ENCODE measurements at regions not wholly inside any gene's neighbourhood (a gene's known extent, or its start where the extent isn't known, plus 50 kb on each side); places are given as distances from the start of the nearest gene placed in this dataset.

DNA sequence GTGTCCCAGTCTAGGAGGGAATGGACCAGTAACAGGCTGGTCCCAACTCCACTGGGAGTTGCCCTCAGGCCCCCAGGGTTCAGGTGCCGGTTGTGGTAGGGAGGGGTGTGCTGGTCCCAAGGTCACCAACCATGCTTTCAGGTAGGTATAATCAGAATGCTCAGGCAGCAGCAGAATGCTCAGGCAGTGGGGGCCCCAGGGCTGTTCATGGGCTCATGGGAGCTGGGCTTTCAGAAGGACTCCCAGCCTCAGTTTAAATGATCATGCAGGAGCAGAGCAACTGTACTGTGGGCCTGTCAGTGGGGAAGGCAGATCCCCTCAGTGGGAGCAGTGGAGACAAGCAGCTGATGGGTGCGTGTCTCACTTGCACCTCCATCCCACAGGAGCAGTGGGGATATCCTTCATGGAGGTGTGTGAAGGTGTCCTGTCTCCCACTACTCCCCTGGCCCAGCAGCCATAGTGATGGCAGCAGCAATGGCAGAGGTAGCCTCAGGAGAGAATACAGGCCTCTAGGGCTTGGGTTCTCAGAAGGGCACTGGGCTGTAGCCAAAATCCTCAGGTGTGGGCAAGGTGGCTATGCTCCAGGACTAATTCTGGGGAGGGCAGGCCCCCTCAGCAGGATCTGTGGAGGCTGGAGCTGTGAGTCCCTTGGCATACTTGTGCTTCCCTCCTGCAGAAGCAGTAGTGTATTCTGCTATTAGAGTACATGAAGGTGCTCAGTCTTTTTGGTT is 917.3 kb upstream of the B3GALT2 start:
- Histone ChIP-seq H3K27me3 (ENCODE audit: insufficient read depth, poor library complexity, severe bottlenecking) (no peaks in the 10 kb centered on the region), H3K27ac (replicated peaks) (no peak overlapping the region), H3K4me3 (replicated peaks; ENCODE audit: insufficient read depth, low read length) (no peak overlapping the region)
- no peak for DNase-seq (ENCODE audit: low read depth in 1 of 2, low spot score in 1 of 2)
- TF ChIP-seq, protein P1, sequence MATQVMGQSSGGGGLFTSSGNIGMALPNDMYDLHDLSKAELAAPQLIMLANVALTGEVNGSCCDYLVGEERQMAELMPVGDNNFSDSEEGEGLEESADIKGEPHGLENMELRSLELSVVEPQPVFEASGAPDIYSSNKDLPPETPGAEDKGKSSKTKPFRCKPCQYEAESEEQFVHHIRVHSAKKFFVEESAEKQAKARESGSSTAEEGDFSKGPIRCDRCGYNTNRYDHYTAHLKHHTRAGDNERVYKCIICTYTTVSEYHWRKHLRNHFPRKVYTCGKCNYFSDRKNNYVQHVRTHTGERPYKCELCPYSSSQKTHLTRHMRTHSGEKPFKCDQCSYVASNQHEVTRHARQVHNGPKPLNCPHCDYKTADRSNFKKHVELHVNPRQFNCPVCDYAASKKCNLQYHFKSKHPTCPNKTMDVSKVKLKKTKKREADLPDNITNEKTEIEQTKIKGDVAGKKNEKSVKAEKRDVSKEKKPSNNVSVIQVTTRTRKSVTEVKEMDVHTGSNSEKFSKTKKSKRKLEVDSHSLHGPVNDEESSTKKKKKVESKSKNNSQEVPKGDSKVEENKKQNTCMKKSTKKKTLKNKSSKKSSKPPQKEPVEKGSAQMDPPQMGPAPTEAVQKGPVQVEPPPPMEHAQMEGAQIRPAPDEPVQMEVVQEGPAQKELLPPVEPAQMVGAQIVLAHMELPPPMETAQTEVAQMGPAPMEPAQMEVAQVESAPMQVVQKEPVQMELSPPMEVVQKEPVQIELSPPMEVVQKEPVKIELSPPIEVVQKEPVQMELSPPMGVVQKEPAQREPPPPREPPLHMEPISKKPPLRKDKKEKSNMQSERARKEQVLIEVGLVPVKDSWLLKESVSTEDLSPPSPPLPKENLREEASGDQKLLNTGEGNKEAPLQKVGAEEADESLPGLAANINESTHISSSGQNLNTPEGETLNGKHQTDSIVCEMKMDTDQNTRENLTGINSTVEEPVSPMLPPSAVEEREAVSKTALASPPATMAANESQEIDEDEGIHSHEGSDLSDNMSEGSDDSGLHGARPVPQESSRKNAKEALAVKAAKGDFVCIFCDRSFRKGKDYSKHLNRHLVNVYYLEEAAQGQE (IDR thresholded peaks at IDR 0.05; ENCODE audit: insufficient replicate concordance, low read depth), result no peak
- TF ChIP-seq, protein P2, sequence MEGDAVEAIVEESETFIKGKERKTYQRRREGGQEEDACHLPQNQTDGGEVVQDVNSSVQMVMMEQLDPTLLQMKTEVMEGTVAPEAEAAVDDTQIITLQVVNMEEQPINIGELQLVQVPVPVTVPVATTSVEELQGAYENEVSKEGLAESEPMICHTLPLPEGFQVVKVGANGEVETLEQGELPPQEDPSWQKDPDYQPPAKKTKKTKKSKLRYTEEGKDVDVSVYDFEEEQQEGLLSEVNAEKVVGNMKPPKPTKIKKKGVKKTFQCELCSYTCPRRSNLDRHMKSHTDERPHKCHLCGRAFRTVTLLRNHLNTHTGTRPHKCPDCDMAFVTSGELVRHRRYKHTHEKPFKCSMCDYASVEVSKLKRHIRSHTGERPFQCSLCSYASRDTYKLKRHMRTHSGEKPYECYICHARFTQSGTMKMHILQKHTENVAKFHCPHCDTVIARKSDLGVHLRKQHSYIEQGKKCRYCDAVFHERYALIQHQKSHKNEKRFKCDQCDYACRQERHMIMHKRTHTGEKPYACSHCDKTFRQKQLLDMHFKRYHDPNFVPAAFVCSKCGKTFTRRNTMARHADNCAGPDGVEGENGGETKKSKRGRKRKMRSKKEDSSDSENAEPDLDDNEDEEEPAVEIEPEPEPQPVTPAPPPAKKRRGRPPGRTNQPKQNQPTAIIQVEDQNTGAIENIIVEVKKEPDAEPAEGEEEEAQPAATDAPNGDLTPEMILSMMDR (IDR thresholded peaks at IDR 0.05; ENCODE audit: insufficient read depth, low read length), result no peak
- TF ChIP-seq POLR2AphosphoS5 (IDR thresholded peaks at IDR 0.05; ENCODE audit: low read depth), result no peak
- TF ChIP-seq GABPA (IDR thresholded peaks at IDR 0.05; ENCODE audit: low read depth), result no peak
- TF ChIP-seq SPI1 (IDR thresholded peaks at IDR 0.05; ENCODE audit: borderline replicate concordance, low read depth), result no peak

DNA sequence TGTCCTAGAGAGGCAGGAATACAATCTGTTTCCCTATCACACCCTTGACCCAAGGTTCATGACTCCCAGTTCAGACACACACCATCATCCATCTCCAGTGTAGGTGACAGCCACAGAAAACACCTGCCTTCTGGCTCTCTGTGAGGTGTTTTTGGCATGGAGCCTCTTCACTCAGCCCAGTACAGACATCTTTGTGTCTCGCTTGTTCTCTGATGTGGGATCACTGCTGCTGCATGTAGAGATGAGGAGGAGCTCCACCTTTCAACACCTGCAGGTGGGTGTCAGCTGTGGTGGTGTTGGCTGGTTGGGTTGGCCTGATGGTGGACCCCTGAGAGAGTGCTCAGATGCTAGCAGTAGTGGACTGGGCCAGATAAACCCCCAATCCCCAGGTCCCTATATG is 916.7 kb upstream of the B3GALT2 start:
- Histone ChIP-seq H3K4me3 (replicated peaks; ENCODE audit: insufficient read depth, low read length) (no peak overlapping the region), H3K27me3 (ENCODE audit: insufficient read depth, poor library complexity, severe bottlenecking) (no peaks in the 10 kb centered on the region), H3K27ac (replicated peaks) (no peak overlapping the region)
- TF ChIP-seq GABPA (IDR thresholded peaks at IDR 0.05; ENCODE audit: low read depth) (no peak), SPI1 (IDR thresholded peaks at IDR 0.05; ENCODE audit: borderline replicate concordance, low read depth) (no peak), POLR2AphosphoS5 (IDR thresholded peaks at IDR 0.05; ENCODE audit: low read depth) (no peak)
- TF ChIP-seq, protein P2 (IDR thresholded peaks at IDR 0.05; ENCODE audit: insufficient read depth, low read length), result no peak
- TF ChIP-seq, protein P1 (IDR thresholded peaks at IDR 0.05; ENCODE audit: insufficient replicate concordance, low read depth), result no peak
- DNase-seq (ENCODE audit: low read depth in 1 of 2, low spot score in 1 of 2), result no peak

DNA sequence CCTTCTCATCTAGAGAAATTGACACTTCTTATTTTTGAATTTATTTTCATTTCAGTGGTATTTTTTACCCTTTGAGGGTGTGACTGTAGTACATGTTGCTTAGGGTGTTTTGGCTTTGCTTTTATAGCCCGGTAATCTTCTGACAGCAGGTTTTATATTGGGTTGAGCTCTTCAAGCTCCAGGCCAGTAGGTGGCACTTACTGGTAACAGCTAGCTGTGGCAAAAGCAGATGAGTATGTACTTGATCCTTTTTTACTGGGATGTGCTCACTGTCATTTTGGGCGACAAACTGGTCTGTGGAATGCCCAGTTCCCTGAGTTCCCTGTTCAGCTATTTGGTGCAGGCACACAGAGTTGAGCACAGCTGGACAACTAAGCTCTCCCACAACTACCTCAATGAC is 916.2 kb upstream of the B3GALT2 start:
- H3K27me3 ChIP-seq (ENCODE audit: insufficient read depth, poor library complexity, severe bottlenecking), result no peaks in the 10 kb centered on the region
- DNase-seq (ENCODE audit: low read depth in 1 of 2, low spot score in 1 of 2), result no peak
- no peak overlapping the region for H3K27ac ChIP-seq (replicated peaks)
- TF ChIP-seq, protein P1 (IDR thresholded peaks at IDR 0.05; ENCODE audit: insufficient replicate concordance, low read depth), result no peak
- TF ChIP-seq SPI1 (IDR thresholded peaks at IDR 0.05; ENCODE audit: borderline replicate concordance, low read depth) (no peak), POLR2AphosphoS5 (IDR thresholded peaks at IDR 0.05; ENCODE audit: low read depth) (no peak), GABPA (IDR thresholded peaks at IDR 0.05; ENCODE audit: low read depth) (no peak)
- TF ChIP-seq, protein P2 (IDR thresholded peaks at IDR 0.05; ENCODE audit: insufficient read depth, low read length), result no peak
- no peak overlapping the region for H3K4me3 ChIP-seq (replicated peaks; ENCODE audit: insufficient read depth, low read length)

All from HL-60 (cell line).